GM11168 (cell line): ENCODE measurements at regions not wholly inside any gene's neighbourhood (a gene's known extent, or its start where the extent isn't known, plus 50 kb on each side); places are given as distances from the start of the nearest gene placed in this dataset.

ENCODE experiments used
- in situ Hi-C: fragments of 300-500 bp; cut with MboI; formaldehyde crosslinking; loops from one replicate; pipeline ENCODE4 v1.12.0; 2022; ENCODE audit warnings: low sequenced_read_pairs; ENCODE audit not compliant: unreplicated experiment

DNA sequence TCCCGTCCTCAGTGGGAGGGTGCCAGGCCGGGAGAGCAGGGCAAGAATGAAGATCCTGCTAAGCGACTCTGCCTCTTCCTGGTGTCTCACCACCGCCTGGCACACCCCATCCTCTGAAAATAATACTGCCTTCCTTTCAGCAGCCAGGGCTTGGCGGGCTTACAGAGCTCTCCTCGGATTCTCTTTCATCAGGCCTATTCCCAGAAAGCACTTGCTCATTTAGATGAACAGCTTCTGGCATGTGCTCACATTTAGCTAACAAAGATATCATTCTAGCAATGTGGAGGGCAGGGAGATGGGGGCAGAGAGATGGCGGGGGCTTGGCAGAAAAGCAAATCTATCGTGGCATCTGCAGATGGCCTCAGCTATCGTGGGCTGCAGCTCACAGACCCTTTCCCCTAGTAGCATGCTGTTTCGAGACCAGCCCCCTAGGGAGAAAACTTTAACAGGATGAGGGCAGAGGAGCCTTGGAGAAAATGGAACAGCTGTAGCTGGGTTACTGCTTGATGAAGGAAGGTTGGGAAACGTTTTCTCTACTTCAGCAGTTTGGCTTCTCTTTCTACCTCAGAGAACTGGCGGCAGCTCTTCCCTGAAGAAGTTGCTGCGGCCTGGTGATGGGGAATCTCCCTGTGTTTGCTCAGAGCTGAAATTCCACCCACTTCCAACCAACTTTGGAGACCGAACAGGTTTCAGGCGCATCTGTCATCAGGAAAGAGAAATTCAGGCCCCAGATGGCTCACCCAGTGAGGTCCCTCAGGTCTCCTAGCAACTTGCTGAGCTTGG lies 102.1 kb downstream of the TMEM174 start:
- in situ Hi-C loops: no loop called here

DNA sequence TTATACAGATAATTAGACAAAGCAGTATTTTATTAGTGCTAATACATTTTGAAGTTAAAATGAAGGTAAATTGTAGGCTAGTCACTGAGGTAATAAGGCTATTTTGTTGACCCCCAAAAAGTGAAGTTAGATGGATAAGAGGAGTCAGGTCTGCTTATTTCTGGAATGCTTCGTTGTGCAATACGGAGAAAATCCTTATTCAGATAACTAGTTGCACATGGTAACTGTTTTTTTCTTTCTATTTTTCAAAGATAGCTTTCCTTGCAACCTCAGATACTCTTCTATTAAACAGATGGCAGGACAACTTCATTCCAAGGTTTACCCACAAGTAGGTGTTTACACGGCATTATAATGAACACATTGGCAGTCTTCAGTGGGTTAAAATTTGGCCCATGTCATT lies 101.1 kb downstream of the TMEM174 start:
- in situ Hi-C loops: no loop called here

DNA sequence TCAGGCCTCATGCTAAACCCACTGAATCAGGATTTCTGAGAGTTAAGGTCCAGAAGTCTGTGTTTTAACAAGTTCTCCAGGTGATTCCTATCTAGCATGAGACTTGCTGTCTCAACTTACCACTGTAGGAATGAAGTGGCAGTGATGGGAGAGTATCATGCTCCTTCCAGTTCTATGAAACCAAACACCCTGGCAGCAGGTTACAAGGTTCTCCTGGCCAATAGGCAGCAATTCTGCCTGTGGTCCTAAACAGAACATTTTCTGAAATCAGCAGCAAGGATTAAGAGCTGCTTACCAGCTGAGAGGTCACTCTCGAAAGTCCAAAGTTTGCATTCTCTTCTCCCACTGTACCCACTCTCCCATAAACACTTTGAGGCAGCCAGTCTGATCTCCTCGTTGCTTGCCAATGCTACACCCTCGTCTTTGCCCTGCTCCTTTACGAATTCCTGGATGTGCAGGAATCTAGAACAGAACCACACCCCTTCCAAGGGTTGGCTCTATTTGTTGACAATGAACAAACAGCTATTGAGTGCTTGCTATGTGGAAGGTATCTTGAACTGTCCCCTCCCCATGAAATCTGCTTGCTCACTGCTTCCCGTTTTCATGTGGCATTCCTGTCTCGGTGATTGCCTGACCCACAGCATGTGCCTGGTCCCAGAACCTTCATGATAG lies 100.5 kb downstream of the TMEM174 start:
- in situ Hi-C loops: no loop called here

DNA sequence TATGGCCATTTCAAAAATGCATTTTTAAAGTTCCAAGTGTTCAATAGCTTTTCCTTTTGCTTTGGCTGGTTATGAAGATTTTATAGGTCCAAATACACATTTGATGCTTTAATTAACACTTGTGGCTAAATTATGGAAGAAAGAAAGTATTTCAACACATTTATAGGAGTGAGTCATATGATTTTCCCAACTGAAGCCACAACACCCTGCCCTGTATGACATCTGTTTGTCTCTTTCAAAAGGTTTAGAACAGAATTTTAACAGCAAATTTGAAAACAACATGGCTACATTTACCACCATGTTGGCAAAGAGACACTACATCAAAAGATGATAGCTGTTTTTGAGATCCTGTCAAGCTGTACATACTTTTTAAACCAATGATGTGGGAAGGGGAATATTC lies 99.4 kb downstream of the TMEM174 start:
- in situ Hi-C loops: no loop called here

DNA sequence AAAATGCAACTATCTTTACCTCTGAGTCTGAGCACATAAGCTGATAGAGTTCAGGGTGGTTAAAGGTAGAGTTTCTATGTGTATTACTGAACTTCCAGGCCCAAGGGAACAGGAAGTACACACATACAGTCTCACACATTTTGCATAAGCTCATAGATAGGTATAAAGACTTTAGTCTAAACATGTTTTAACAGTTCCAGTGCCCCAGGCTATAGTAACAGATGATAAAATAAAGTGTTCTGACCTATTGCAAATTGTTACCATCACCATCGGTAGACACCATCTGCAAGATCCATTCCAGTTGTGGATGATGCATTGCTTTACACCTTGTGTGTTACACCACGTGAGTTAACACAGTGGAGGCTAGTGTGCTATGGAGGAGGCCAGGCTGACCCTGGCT lies 95.8 kb downstream of the TMEM174 start:
- in situ Hi-C loops: no loop called here

DNA sequence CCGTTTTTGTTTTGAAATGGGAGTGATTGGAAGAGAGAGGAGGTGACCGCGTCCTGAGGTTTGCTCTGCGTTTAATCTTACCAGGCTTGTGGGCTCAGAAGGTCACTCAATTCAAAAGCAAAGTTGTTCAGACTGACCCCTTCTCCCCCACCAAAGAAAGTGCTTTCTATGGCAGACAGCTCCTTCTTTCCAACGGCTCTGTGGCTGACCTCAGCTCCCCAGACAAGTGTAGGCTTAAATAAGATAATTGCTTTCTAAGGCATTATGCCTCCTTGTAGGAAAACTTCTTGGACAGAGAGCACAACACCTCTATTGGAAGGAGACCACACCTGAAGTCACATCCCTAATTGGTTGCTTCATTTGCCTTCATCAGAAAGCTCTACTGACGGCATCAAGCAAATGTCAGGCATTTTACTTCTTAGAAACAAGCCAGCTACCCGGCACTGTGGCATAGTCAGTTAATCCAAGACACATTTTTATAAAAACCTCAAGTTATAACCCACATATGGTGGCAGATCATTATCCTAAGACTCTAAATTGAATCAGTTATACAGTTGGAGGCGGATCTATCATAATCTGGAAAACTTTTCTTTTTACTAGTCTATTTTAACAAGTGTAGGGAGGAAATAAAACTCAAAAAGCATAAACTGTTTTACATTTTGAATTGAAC lies 94.9 kb downstream of the TMEM174 start:
- in situ Hi-C loops: no loop called here

DNA sequence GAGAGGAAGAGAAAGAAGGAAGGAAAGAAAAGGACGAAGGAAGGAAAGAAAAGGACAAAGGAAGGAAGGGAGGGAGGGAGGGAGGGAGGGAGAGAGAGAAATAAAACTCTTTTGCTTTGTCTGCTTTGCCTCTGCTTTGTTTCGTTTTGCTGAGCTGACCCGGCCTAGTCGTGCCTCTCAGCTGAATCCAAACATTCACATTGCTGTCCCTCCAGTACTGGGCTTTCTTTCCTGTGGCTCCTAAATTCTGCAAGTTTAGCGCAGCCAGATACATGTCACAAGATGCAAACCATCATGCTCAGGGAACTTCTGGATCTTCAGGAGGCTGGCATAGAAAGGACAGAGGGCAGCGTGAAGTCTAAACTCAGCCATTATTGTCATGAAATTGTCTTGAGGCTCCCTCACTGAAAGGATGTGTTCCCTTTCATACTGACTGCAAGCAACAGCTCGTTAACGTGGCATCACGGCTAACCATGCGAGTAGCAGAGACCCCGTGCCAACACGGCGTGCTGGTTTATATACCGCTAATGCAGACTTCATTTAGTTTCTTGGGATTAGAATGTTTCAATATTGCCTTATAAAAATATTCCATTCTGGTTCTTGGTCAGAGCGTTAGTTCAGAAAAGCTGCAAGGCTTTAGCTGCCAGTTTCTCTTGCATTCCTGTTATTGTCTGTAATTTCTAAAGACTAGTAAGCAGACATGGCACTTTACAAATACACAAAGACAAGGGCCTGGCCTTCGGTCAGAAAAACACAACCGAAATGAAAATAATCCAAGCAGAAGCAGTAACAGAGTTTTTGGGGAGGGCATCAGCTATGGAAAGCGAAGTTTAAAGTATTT lies 94.2 kb downstream of the TMEM174 start:
- in situ Hi-C loops: no loop called here

DNA sequence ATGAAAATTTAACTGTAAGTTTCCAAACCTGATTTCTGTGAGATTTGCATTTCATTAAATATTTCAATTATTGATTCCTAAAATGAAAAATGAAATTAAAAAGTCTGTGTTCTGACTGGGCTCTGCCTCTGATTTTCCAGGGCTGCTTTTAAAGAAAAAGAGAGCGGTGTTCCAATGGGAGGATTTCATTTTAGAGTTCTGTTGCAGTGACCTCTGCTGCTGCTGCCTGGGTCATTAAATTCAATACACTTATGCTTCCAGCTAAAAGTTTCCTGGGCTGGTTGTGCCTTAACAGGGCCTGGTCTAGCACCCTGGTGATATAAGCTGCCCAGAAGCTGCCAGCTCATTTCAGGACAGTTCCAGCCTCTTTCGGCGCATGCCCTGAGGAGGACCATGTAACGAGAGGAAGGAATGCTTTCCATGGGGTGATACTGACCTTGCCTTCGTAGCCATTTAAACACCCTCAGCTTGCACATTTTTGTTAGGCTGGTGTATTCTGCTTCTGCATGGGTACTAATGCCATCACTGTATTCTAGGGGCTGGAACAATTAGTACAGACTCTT lies 93.3 kb downstream of the TMEM174 start:
- in situ Hi-C loops: no loop called here

DNA sequence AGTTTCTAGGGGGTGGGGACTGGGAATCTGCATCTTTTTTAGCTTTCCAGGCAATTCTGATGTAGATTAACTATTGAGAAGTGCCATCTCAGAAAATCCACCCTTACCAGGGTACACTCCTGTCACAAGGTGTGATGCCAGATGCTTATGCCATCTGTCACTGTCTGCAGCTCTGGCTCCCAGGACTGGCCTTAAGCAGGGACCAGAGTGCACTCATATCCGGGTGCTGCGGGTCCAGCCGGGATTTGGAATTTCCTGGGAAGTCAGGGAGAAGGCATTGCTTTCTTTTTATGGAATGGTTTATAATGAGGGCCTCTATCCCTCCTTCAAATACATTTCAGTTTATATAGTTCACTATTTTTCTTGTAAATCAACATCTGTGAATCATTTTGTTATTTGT lies 92.6 kb downstream of the TMEM174 start:
- in situ Hi-C loops: no loop called here

DNA sequence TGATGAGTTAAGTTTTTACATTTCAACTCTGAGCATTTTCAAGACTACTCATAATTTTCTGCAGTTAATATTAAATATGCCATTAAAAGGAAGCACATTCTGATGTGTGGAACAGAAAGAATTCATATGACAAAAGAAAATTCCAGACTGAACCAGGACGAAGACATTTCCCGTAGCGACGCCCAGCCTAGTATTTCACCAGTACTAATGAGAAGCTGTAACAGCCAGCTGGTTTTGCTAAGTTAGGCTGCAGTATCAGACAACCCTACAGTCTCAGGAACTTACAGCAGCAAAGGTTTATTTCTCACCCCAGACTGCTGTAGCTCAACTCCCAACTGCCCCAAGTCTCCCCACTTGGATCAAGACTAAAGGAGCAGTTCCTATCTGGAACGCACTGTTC lies 91.6 kb downstream of the TMEM174 start:
- in situ Hi-C loops: no loop called here

DNA sequence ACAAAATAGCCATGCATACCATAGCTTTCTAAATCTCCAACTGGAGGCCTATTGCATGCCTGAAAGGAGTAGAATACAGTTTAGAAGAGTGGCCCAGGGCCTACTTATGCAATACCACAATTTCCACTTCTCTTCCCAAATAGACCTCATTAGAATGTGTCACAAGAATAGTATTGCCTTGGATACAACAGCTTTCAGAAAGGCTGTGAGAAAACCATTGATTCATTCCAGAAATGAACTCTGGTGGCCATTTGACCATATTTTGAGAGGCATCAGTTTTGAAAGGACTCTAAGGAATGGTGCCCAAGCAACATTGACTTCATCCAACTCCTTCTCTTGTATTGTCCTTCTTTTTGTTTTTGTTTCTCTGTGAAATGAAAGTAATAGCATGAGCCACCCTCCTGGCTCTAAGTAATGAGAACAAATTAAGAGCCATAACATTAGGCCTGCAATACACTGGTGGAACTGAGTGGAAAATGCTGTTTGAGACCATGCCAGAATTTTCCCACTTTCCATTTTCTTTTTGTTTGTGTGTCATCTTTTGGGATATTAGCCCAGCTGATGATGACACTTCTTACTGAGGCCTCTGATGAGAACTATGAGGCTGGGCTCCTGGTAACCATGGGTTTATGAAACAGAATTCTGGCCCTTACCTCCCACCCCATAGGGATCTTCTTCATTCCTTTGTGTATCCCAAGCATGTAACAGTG lies 90.2 kb downstream of the TMEM174 start:
- in situ Hi-C loops: no loop called here

DNA sequence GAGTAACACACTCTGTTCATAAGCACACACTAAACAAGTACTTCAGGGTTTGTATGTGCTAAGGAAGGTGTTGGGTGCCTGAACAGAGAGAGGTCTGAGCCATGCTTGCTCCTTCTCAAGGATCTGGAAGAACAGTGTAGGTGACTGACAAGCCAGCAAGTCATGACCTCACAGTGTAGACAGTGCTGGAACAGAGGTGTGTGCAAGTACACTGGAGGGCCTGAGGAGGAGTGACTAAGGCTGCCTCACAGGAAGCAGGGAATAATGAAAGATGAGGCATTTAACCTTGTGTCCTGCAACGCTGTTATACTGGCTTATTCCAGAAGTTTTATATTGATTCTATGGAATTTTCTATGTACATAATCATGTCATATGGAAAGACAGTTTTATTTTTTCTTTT lies 83.9 kb downstream of the TMEM174 start:
- in situ Hi-C loops: no loop called here

DNA sequence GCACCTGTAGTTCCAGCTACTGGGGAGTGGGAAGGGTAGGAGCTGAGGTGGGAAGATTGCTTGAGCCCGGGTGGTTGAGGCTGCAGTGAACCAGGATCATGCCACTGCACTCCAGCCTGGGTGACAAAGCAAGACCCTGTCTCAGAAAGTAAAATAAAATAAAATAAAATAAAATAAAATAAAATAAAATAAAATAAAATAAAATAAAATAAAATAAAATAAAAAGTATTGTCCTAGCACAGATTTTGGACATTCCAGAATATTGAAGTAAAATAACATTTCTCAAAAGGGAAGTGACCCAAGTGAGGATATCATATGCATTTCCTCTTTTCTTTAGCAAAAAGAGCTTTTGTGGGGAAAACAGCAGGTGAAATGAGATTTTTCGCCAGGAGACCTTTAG lies 83.5 kb downstream of the TMEM174 start:
- in situ Hi-C loops: no loop called here

DNA sequence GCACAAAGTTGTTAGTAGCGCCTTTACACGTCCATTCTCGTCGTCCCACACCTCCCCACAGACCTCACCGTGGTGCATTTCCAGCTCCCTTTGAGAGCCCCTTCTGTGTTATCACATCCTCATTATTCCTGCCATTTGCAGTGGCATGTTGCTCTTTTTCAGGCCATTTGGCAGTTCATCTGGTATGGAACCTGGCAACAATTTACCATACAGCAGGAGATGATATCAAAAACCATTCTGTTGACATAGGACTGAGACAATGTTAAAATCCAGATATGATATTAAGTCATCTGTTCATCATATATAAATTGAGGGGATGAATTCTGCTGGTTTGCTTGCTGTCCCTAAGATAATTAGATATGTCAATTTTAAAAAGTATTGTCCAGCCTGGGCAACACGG lies 83.0 kb downstream of the TMEM174 start:
- in situ Hi-C loops: no loop called here

DNA sequence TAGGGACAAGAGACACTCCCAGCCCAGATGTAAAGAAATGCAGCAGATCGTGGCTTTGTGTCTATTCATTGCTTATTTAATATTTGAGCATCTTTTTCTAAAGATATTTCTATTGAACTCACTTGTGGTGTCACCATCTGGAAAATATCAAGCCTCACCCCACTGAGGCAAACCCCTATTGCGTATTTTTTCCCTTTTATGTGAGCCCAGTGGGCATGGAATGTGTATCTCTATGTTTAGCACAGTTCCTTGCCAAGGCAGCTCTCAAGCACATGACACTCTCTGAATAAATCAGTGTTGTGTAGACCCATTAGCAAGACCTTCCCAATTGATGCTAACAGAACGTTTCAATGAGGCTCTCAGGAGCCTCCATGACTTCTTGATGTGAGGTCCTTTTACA lies 81.6 kb downstream of the TMEM174 start:
- in situ Hi-C loops: no loop called here

DNA sequence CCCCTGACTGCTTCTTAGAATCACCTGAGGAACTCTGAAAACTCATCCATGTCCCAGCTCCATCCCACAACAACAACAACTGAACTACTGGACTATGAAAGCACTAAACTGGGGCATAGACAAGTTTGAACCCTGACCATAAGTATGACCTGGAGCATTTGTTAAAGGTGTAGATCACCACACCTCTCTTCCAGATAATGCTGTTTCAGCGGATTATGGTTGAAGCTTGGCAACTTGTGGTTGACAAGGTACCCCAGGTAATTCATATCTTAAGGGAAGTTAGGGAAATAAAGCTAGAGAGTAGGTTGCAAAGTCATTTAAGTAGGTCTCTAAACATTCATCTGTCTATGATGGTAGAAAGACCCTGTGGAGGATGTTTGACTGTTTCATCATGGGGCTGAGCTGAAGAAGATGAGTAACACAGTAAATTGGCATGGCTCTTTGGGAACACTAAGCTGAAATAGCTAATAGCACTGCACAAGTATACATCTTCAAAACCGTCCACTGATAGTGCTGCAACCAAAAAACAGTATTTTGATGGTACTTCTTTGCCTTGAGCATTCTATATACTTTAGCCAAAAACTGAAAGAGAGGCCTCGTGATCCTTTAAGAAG lies 80.2 kb downstream of the TMEM174 start:
- in situ Hi-C loops: no loop called here

DNA sequence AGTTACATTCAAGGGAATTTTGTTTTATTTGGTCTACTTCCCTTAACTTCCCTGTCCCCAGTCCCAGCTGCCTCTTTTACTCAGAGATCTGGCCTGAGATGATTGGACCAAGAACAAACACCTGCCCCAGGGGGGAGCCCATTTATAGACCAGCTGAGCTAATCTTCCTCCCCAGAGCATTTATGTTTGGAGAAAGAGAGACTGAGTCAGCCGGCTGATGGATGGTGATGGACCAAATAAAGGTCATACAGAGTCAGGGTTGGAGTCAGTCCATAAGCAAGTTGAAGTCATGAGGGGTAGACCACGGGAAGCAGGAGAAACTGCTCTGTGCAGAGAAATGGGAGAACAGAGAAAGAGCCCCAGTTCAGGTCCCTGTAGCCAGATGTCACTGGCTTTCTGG lies 77.7 kb downstream of the TMEM174 start:
- in situ Hi-C loops: no loop called here

DNA sequence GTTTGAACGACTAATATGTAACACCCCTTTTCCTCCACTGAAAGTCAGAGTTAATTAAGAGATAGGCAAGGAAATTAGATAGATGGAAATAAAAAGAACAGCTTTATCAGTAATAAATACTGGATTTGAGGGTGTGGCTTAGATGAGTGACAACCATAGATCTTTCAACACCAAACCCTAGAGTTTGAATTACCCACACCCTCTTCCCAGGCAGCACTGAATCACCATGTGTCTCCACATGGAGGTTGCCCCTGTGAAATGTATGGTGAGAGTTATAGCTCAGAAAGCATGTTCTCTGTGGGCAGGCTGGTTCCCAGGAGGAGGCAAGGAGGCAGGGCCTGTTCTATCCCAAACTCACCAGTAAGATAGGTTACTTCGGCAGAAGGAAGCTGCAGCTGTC lies 69.7 kb downstream of the TMEM174 start:
- in situ Hi-C loops: no loop called here

DNA sequence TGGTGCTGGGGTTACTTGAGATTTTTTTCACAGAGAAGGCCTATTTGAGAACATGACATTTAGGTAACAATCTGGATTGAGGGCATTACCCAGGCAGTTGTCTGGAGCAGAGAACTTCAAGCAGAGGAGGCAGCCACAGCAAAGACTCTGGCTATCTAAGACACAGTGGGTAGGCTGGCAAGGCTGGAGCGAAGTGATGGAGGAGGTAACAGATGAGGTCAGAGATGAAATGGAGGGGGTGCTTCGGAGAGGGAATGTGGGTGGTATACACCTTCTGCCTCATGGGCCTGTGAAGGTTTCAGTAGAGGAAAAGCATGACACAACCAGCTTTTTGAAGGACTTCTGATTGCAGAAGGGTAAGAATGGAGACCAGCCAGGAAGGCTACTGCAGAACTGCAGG lies 65.9 kb downstream of the TMEM174 start:
- in situ Hi-C loops: no loop called here
